Hematopoietic multipotent progenitor cell treated with erythropoietin and hydrocortisone succinate and interleukin-3 and kit ligand, for 6 days (in vitro differentiated cells): ENCODE measurements at regions not wholly inside any gene's neighbourhood (a gene's known extent, or its start where the extent isn't known, plus 50 kb on each side); places are given as distances from the start of the nearest gene placed in this dataset.
A peak's percentile ranks its signal among the peaks of the same experiment; 100 is the strongest.
"Not testable (repeated sequence)": the region's sequence is repeated elsewhere in the genome, so short reads cannot be mapped to it uniquely, and the experiment has no call there.

Source experiments
- DNase-seq: peaks from one replicate; pipeline ENCODE4 v3.0.0-alpha.2; 2015

DNA sequence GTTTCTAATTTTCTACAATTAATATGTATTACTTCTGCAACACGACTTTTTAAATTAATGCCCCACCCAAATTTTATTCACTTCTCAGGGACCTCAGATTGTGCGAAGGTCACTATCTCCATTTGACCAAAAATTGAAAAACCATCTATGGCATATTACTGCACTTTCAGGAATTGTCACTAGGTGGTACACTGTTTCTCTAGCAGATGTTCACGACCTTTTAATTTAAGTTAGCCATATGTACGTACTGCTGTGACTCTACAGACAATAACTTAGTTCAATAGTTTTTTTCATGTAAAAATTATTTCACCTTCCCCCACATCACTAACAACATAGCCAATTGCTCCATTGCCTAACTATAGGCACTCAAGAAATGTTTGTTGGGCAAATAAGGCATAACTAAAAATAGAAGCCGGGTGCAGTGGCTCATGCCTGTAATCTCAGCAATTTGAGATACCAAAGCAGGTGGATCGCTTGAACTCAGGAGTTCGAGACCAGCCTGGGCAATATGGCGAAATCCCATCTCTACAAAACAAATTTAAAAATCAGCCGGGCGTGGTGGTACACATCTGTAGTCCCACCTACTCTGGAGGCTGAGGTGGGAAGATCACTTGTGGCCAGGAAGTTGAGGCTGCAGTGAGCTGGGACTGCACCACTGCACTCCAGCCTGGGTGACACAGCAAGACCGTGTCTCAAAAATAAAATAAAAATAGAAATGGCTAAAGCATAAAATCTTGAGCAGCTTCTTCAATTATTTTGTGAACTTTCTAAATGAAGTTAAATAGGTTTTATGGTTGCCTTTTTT, 75.7 kb upstream of the PKN2 start:
- DNase-seq, result peak; percentile 75

DNA sequence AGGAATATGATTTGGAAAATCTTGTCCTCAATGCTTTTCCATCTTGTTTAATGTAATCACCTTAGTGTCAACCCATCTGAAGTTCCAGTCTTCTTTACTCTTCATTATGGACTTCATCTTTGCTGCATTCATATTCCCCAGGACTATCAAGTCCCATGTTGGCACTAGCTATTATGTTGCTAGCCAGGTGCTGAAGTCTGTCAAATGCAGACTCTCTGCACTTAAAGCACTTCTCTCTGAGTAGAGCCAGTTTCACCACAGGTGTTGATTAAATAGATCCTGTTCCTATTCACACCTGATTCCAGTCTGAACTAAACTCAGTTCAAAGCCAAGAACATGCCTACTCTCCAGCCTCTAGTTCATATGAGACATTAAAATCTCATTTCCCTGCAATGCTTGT, 75.0 kb upstream of the PKN2 start:
- peak; percentile 5 for DNase-seq

DNA sequence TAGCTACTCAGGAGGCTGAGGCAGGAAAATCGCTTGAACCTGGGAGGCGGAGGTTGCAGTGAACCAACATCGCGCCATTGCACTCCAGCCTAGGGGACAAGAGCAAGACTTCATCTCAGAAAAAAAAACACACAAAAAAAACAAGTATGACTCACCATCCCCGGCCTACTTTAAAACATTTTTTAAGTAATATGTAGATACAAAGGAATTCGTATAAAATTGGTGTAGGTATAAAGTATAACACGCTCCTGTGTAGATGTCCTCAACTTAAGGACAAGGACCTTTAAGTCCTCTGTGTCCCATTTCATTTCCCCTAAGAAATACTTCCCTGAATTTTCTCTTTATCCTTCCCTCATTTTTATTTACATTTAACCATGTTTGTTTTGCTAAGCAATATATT, 73.4 kb upstream of the PKN2 start:
- DNase-seq, result no peak

GRCh38 chr1:88612292-88612691, 71.8 kb upstream of the PKN2 start:
- no peak for DNase-seq

DNA sequence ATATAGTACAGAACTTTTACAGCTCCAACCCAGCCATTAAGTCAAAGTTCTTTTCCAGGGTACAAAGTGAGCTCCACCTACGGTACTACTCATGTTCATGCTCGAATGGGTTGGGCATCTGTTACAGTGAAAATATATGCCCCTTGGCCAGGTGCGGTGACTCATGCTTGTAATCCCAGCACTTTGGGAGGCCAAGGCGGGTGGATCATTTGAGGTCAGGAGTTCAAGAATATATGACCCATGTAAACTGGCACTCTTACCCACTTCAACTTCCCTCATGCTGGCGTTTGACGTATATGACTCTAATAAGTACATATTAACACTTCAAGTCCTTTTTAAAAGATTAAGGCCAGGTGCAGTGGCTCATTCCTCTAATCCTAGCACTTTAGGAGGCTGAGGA, 71.3 kb upstream of the PKN2 start:
- no peak for DNase-seq

GRCh38 chr1:88618331-88618730, 65.7 kb upstream of the PKN2 start:
- no peak for DNase-seq

DNA sequence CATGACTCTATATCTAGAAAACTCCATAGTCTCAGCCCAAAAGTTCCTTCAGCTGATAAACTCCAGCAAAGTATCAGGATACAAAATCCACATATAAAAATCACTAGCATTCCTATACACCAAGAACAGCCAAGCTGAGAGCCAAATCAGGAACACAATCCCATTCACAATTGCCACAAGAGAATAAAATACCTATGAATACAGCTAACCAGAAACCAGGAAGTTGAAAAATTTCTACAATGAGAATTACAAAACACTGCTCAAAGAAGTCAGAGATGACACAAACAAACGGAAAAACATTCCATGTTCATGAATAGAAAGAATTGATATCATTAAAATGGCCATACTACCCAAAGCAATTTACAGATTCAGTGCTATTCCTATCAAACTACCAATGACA, 61.0 kb upstream of the PKN2 start:
- not testable (repeated sequence) for DNase-seq
